A549 (cell line): ENCODE measurements at regions not wholly inside any gene's neighbourhood (a gene's known extent, or its start where the extent isn't known, plus 50 kb on each side); places are given as distances from the start of the nearest gene placed in this dataset.
A peak's percentile ranks its signal among the peaks of the same experiment; 100 is the strongest.

Source experiments
- ATAC-seq, 2 experiments: fragments of 200-7000 bp in 1 of 2; fragments of >200 bp in 1 of 2; cut with Nextera tagmentation in 1 of 2; cut with Tn5 transposase in 1 of 2; 3 replicates each; pipeline versions ENCODE4 v1.8.0 to v1.9.1; 2018 to 2020; ENCODE audit warnings: mild to moderate bottlenecking in 1 of 2, moderate library complexity in 1 of 2
- CTCF ChIA-PET: fragments of 300-600 bp; sonication (Branson Sonifier 250); formaldehyde crosslinking; extraction: SDS; loops from one replicate; lab custom pipeline; 2021; ENCODE audit warnings: antibody characterized with exemption, inconsistent platforms; lab: Yijun Ruan, JAX
- POLR2A ChIA-PET: fragments of 350-600 bp; formaldehyde crosslinking; extraction: SDS; loops from one replicate; lab custom pipeline; 2021; ENCODE audit warnings: antibody characterized with exemption, inconsistent platforms; lab: Yijun Ruan, JAX
- DNase-seq, 2 experiments: peaks; one replicate each; pipeline versions ENCODE4 v3.0.0 to v3.0.0-alpha.2; 2011 to 2016; ENCODE audit warnings: low read depth in 1 of 2, low spot score in 1 of 2
- FAIRE-seq: peaks from 2 replicates; lab custom pipeline; 2011; peaks lifted over from hg19 to GRCh38; lab: Jason Lieb, UNC
- H3K27ac ChIP-seq, 2 experiments: fragments of >200 bp; sonication (Bioruptor Twin); formaldehyde crosslinking; 3 replicates each; pipeline ENCODE4 v1.5.1; 2016 to 2017
- H3K4me1 ChIP-seq: fragments of >200 bp; sonication (Bioruptor Twin); formaldehyde crosslinking; 3 replicates; pipeline ENCODE4 v1.6.1; 2016
- H3K4me2 ChIP-seq: fragments of >200 bp; sonication (Bioruptor Twin); formaldehyde crosslinking; 3 replicates; pipeline ENCODE4 v1.6.1; 2016
- H3K4me3 ChIP-seq: fragments of >200 bp; sonication (Bioruptor Twin); formaldehyde crosslinking; 3 replicates; pipeline ENCODE4 v1.5.1; 2016
- H3K9me3 ChIP-seq: fragments of >200 bp; sonication (Bioruptor Twin); formaldehyde crosslinking; 3 replicates; pipeline ENCODE4 v1.6.1; 2016
- CBX8 ChIP-seq: fragments of 200-600 bp; sonication (generic); IDR thresholded peaks from 2 replicates; pipeline ENCODE4 v1.6.1; 2016
- ELK1 ChIP-seq: fragments of 150-350 bp; IDR thresholded peaks from 2 replicates; pipeline ENCODE4 v1.6.1; 2014; ENCODE audit warnings: low read depth, mild to moderate bottlenecking, low read length
- HES2 ChIP-seq: fragments of >200 bp; sonication (Bioruptor Twin); formaldehyde crosslinking; IDR thresholded peaks from 2 replicates; pipeline ENCODE4 v1.6.1; 2016
- HMGXB4 ChIP-seq: fragments of 250-450 bp; sonication (Bioruptor Pico); IDR thresholded peaks from 2 replicates; pipeline ENCODE4 v1.5.0; 2021; ENCODE audit warnings: mild to moderate bottlenecking, moderate library complexity, borderline replicate concordance
- HOXB5 ChIP-seq: fragments of 250-450 bp; sonication (Bioruptor Pico); IDR thresholded peaks from 2 replicates; pipeline ENCODE4 v1.5.0; 2020; ENCODE audit warnings: mild to moderate bottlenecking, moderate library complexity
- JUN ChIP-seq, 2 experiments: fragments of >200 bp; sonication (Bioruptor Twin); formaldehyde crosslinking; IDR thresholded peaks; 2 replicates in 1 of 2; 3 replicates in 1 of 2; pipeline ENCODE4 v1.6.1; 2016 to 2017
- JUNB ChIP-seq: fragments of >200 bp; sonication (Bioruptor Twin); formaldehyde crosslinking; IDR thresholded peaks from 2 replicates; pipeline ENCODE4 v1.6.1; 2016
- KDM5A ChIP-seq: fragments of 200-600 bp; sonication (generic); IDR thresholded peaks from 2 replicates; pipeline ENCODE4 v1.6.1; 2016; ENCODE audit warnings: antibody characterized with exemption, mild to moderate bottlenecking
- MAFK ChIP-seq: fragments of 450-650 bp; IDR thresholded peaks from 2 replicates; pipeline ENCODE4 v1.6.1; 2014; ENCODE audit not compliant: partially characterized antibody
- MAX ChIP-seq: IDR thresholded peaks from 2 replicates; pipeline ENCODE4 v1.6.1; 2012
- MAZ ChIP-seq: fragments of 150-350 bp; IDR thresholded peaks from 2 replicates; pipeline ENCODE4 v1.6.1; 2014; ENCODE audit warnings: antibody characterized with exemption, low read depth, low read length, borderline replicate concordance
- MYC ChIP-seq: IDR thresholded peaks from 2 replicates; pipeline ENCODE4 v1.6.1; 2012; ENCODE audit warnings: mild to moderate bottlenecking, inconsistent platforms, low read length, improper control_type of control experiment, borderline replicate concordance
- NFE2L2 ChIP-seq: fragments of 150-350 bp; conservative IDR thresholded peaks from 2 replicates; pipeline ENCODE4 v1.6.1; 2014; ENCODE audit warnings: low read length
- POLR2AphosphoS2 ChIP-seq: conservative IDR thresholded peaks from 2 replicates; pipeline ENCODE4 v1.6.1; 2012; ENCODE audit warnings: low read length, improper control_type of control experiment, inconsistent platforms
- RAD21 ChIP-seq, 2 experiments: fragments of >200 bp in 1 of 2; sonication (Bioruptor Twin) in 1 of 2; formaldehyde crosslinking in 1 of 2; IDR thresholded peaks in 1 of 2; conservative IDR thresholded peaks in 1 of 2; 2 replicates in 1 of 2; 3 replicates in 1 of 2; pipeline ENCODE4 v1.6.1; 2012 to 2018; ENCODE audit warnings: inconsistent platforms in 1 of 2
- RARB ChIP-seq: fragments of 250-450 bp; sonication (Bioruptor Pico); IDR thresholded peaks from 2 replicates; pipeline ENCODE4 v1.8.0; 2021; ENCODE audit warnings: mild to moderate bottlenecking, moderate library complexity
- RNF2 ChIP-seq: fragments of 200-600 bp; sonication (generic); IDR thresholded peaks from 2 replicates; pipeline ENCODE4 v1.6.1; 2016; ENCODE audit warnings: low read depth, mild to moderate bottlenecking, antibody characterized with exemption, moderate library complexity, borderline replicate concordance
- TFCP2L1 ChIP-seq: fragments of 250-450 bp; sonication (Bioruptor Pico); IDR thresholded peaks from 2 replicates; pipeline ENCODE4 v1.5.0; 2021; ENCODE audit warnings: mild to moderate bottlenecking
- TP53 ChIP-seq: fragments of 250-450 bp; sonication (Bioruptor Pico); IDR thresholded peaks from 2 replicates; pipeline ENCODE4 v1.5.0; 2021; ENCODE audit warnings: mild to moderate bottlenecking, moderate library complexity
- WGBS: methylation state at CpG from one replicate; pipeline ENCODE4 v1.1.6; 2017; ENCODE audit errors: missing lambda C conversion rate; 5-methylcytosine and 5-hydroxymethylcytosine counted together

GRCh38 chr3:18681818-18682345 is 256.7 kb upstream of the SATB1 start:
- TF ChIP-seq CBX8, result no peak
- no peak for TF ChIP-seq HES2
- no peak for TF ChIP-seq MYC
- TF ChIP-seq POLR2AphosphoS2, result no peak
- TF ChIP-seq TP53 (CRISPR knock-in tag), result no peak
- no peak for TF ChIP-seq RAD21 (conservative IDR thresholded peaks at IDR 0.05 in 1 of 2, IDR thresholded peaks at IDR 0.05 in 1 of 2)
- no peak for TF ChIP-seq MAZ
- no peak for TF ChIP-seq NFE2L2
- no peak for TF ChIP-seq JUN (IDR thresholded peaks at IDR 0.05)
- no peak for TF ChIP-seq JUNB
- TF ChIP-seq, all 56 proteins: peak for 0
- ChIA-PET CTCF (no interaction called here), POLR2A (no interaction called here)
- Histone ChIP-seq H3K9me3 (no peaks in the 10 kb centered on the region), H3K4me1 (no peaks in the 10 kb centered on the region), H3K27ac (no peak overlapping the region), H3K4me2 (no peak overlapping the region), H3K4me3 (no peak overlapping the region)
- ATAC-seq, result no peak
- WGBS, result 13% methylated on average over 3 of the region's 3 CpGs
- no peak for DNase-seq
- FAIRE-seq, result no peak

- Histone ChIP-seq H3K27ac (no peak overlapping the region), H3K4me3 (no peak overlapping the region), H3K9me3 (no peaks in the 10 kb centered on the region), H3K4me2 (no peak overlapping the region), H3K4me1 (no peaks in the 10 kb centered on the region)
- ATAC-seq (no peak), DNase-seq (no peak), FAIRE-seq (no peak)
- CTCF ChIA-PET, result no interaction called here
- 8% methylated on average over 3 of the region's 3 CpGs for WGBS
- TF ChIP-seq MAFK (peak; percentile 65), HOXB5 (CRISPR knock-in tag) (no peak)
- POLR2A ChIA-PET, result no interaction called here
These were observed 255.6 kb upstream of the SATB1 start for GRCh38 chr3:18680758-18681157.

- POLR2A ChIA-PET, result no interaction called here
- no peaks in the 10 kb centered on the region for H3K4me1 ChIP-seq
- DNase-seq (no peak), FAIRE-seq (no peak)
- TF ChIP-seq RARB (CRISPR knock-in tag) (no peak), ELK1 (no peak), CBX8 (no peak), KDM5A (no peak), TFCP2L1 (CRISPR knock-in tag) (no peak), MAX (no peak)
- TF ChIP-seq, all 56 proteins: peak for 0
- no peak for ATAC-seq
- Histone ChIP-seq H3K4me3 (no peak overlapping the region), H3K27ac (no peak overlapping the region), H3K9me3 (no peaks in the 10 kb centered on the region), H3K4me2 (no peak overlapping the region)
- CTCF ChIA-PET, result no interaction called here
- WGBS, result 26% methylated on average over 4 of the region's 4 CpGs
These were observed 254.1 kb upstream of the SATB1 start for GRCh38 chr3:18679238-18679637.

GRCh38 chr3:18675197-18675596 is 250.1 kb upstream of the SATB1 start:
- Histone ChIP-seq H3K9me3 (no peaks in the 10 kb centered on the region), H3K4me1 (no peaks in the 10 kb centered on the region), H3K27ac (no peak overlapping the region)
- ATAC-seq (no peak), FAIRE-seq (no peak), DNase-seq (no peak)
- POLR2A ChIA-PET, result no interaction called here
- TF ChIP-seq MYC (no peak), HMGXB4 (no peak), RNF2 (no peak), MAX (no peak)
- TF ChIP-seq, all 56 proteins: peak for 0
- H3K4me3 ChIP-seq, result no peak overlapping the region
- no peak overlapping the region for H3K4me2 ChIP-seq
- CTCF ChIA-PET, result interaction anchor here (0.9 kb wide), 1 partner anchor 11 kb away, joined by 3 read pairs; no protein-coding TSS in a partner anchor
